Neural progenitor cell (in vitro differentiated cells): ENCODE measurements at regions not wholly inside any gene's neighbourhood (a gene's known extent, or its start where the extent isn't known, plus 50 kb on each side); places are given as distances from the start of the nearest gene placed in this dataset.

ENCODE experiments used
- DNase-seq: peaks from one replicate; pipeline ENCODE4 v3.0.0-alpha.2; 2016; ENCODE audit warnings: low spot score
- H2AFZ ChIP-seq: fragments of 200-600 bp; sonication (generic); replicated peaks from 2 replicates; pipeline ENCODE4 v1.6.1; 2016; ENCODE audit warnings: antibody characterized with exemption
- H3F3A ChIP-seq: fragments of 200-600 bp; sonication (generic); 2 replicates; pipeline ENCODE4 v1.6.1; 2016; ENCODE audit warnings: antibody characterized with exemption, low read depth
- H3K27ac ChIP-seq: fragments of 200-600 bp; sonication (generic); 2 replicates; pipeline ENCODE4 v1.5.1; 2016; ENCODE audit warnings: mild to moderate bottlenecking
- H3K27me3 ChIP-seq: fragments of 200-600 bp; sonication (generic); 2 replicates; pipeline ENCODE4 v1.6.1; 2016; ENCODE audit warnings: mild to moderate bottlenecking, moderate library complexity
- H3K36me3 ChIP-seq: fragments of 200-600 bp; sonication (generic); 2 replicates; pipeline ENCODE4 v1.5.1; 2016
- H3K4me1 ChIP-seq: fragments of 200-600 bp; sonication (generic); 2 replicates; pipeline ENCODE4 v1.6.1; 2016; ENCODE audit warnings: mixed run types
- H3K4me2 ChIP-seq: fragments of 200-600 bp; sonication (generic); 2 replicates; pipeline ENCODE4 v1.6.1; 2016
- H3K4me3 ChIP-seq: fragments of 200-600 bp; sonication (generic); 2 replicates; pipeline ENCODE4 v1.5.1; 2016
- H3K79me2 ChIP-seq: fragments of 200-600 bp; sonication (generic); 2 replicates; pipeline ENCODE4 v1.6.1; 2016; ENCODE audit warnings: low read depth
- H3K9ac ChIP-seq: fragments of 200-600 bp; sonication (generic); 2 replicates; pipeline ENCODE4 v1.6.1; 2016
- H3K9me3 ChIP-seq: fragments of 200-600 bp; sonication (generic); 2 replicates; pipeline ENCODE4 v1.5.1; 2016; ENCODE audit warnings: low read depth
- H4K20me1 ChIP-seq: fragments of 200-600 bp; sonication (generic); 2 replicates; pipeline ENCODE4 v1.6.1; 2016; ENCODE audit warnings: low read depth
- H3K27ac Mint-ChIP-seq: 3 replicates; pipeline ENCODE4 v1.8.0; 2021; ENCODE audit warnings: mixed read lengths
- H3K27me3 Mint-ChIP-seq: 2 replicates; pipeline ENCODE4 v1.8.0; 2022; ENCODE audit warnings: low read depth, mild to moderate bottlenecking, inconsistent platforms, moderate library complexity, mixed read lengths; ENCODE audit not compliant: insufficient read depth
- H3K36me3 Mint-ChIP-seq: 3 replicates; pipeline ENCODE4 v1.8.0; 2021; ENCODE audit warnings: mixed read lengths
- H3K4me1 Mint-ChIP-seq: 3 replicates; pipeline ENCODE4 v1.8.0; 2021; ENCODE audit warnings: mixed read lengths
- H3K4me3 Mint-ChIP-seq: 3 replicates; pipeline ENCODE4 v1.8.0; 2021; ENCODE audit warnings: mild to moderate bottlenecking, moderate library complexity, mixed read lengths
- H3K9me3 Mint-ChIP-seq: 3 replicates; pipeline ENCODE4 v1.8.0; 2020; ENCODE audit warnings: mixed read lengths
- CTCF ChIP-seq: fragments of 200-600 bp; sonication (generic); IDR thresholded peaks from 2 replicates; pipeline ENCODE4 v1.5.1; 2017; ENCODE audit warnings: antibody characterized with exemption, mild to moderate bottlenecking
- EZH2 ChIP-seq: fragments of 200-600 bp; sonication (generic); IDR thresholded peaks from 2 replicates; pipeline ENCODE4 v1.6.1; 2017; ENCODE audit warnings: antibody characterized with exemption, mild to moderate bottlenecking, moderate library complexity
- EZH2phosphoT487 ChIP-seq: fragments of 200-600 bp; sonication (generic); IDR thresholded peaks from 2 replicates; pipeline ENCODE4 v1.6.1; 2017; ENCODE audit warnings: antibody characterized with exemption

GRCh38 chr6:71045296-71045695 is 88.4 kb upstream of the B3GAT2 start:
- no peaks in the 10 kb centered on the region for H3K36me3 Mint-ChIP-seq
- H3K79me2 ChIP-seq: no peaks in the 10 kb centered on the region
- H3K4me3 ChIP-seq: no peak overlapping the region
- DNase-seq: no peak
- no peak overlapping the region for H3K27ac Mint-ChIP-seq
- no peaks in the 10 kb centered on the region for H3K27me3 Mint-ChIP-seq
- H3K9me3 Mint-ChIP-seq: peaks cover 2% of the 10 kb centered on the region
- no peaks in the 10 kb centered on the region for H3F3A ChIP-seq
- peaks cover 8% of the 10 kb centered on the region for H3K4me1 ChIP-seq
- H3K9me3 ChIP-seq: no peaks in the 10 kb centered on the region
- no peak overlapping the region for H3K27ac ChIP-seq
- peak overlapping the region; percentile 6 for H2AFZ ChIP-seq
- no peak overlapping the region for H3K4me3 Mint-ChIP-seq
- TF ChIP-seq CTCF (no peak), EZH2 (no peak)
- H3K9ac ChIP-seq: no peak overlapping the region
- H3K4me1 Mint-ChIP-seq: peaks cover 40% of the 10 kb centered on the region
- no peaks in the 10 kb centered on the region for H4K20me1 ChIP-seq
- no peak overlapping the region for H3K4me2 ChIP-seq
- no peaks in the 10 kb centered on the region for H3K27me3 ChIP-seq
- H3K36me3 ChIP-seq: no peaks in the 10 kb centered on the region

GRCh38 chr6:71047417-71047816 is 90.6 kb upstream of the B3GAT2 start:
- Mint-ChIP-seq H3K27ac (peak overlapping the region; percentile 64), H3K9me3 (peaks cover 2% of the 10 kb centered on the region), H3K36me3 (no peaks in the 10 kb centered on the region), H3K4me3 (no peak overlapping the region), H3K4me1 (peaks cover 35% of the 10 kb centered on the region), H3K27me3 (no peaks in the 10 kb centered on the region)
- no peak for TF ChIP-seq EZH2phosphoT487
- no peak for TF ChIP-seq CTCF
- TF ChIP-seq EZH2: no peak
- Histone ChIP-seq H3K79me2 (no peaks in the 10 kb centered on the region), H3K27ac (no peak overlapping the region), H3K4me3 (no peak overlapping the region), H3K9me3 (no peaks in the 10 kb centered on the region), H4K20me1 (no peaks in the 10 kb centered on the region), H3F3A (no peaks in the 10 kb centered on the region), H2AFZ (no peak overlapping the region), H3K36me3 (no peaks in the 10 kb centered on the region), H3K4me1 (peaks cover 3% of the 10 kb centered on the region), H3K27me3 (no peaks in the 10 kb centered on the region), H3K9ac (no peak overlapping the region), H3K4me2 (no peak overlapping the region)
- DNase-seq: no peak

GRCh38 chr6:71048320-71049164 is 91.7 kb upstream of the B3GAT2 start:
- H3K4me3 ChIP-seq: no peak overlapping the region
- Mint-ChIP-seq H3K27ac (no peak overlapping the region), H3K27me3 (no peaks in the 10 kb centered on the region), H3K36me3 (no peaks in the 10 kb centered on the region), H3K4me1 (peaks cover 33% of the 10 kb centered on the region), H3K4me3 (no peak overlapping the region), H3K9me3 (peaks cover 2% of the 10 kb centered on the region)
- no peak overlapping the region for H2AFZ ChIP-seq
- H3K4me2 ChIP-seq: no peak overlapping the region
- no peaks in the 10 kb centered on the region for H3F3A ChIP-seq
- peaks cover 3% of the 10 kb centered on the region for H3K4me1 ChIP-seq
- H4K20me1 ChIP-seq: no peaks in the 10 kb centered on the region
- H3K79me2 ChIP-seq: no peaks in the 10 kb centered on the region
- H3K9me3 ChIP-seq: no peaks in the 10 kb centered on the region
- no peak for DNase-seq
- no peak overlapping the region for H3K27ac ChIP-seq
- H3K27me3 ChIP-seq: no peaks in the 10 kb centered on the region
- TF ChIP-seq EZH2 (no peak), EZH2phosphoT487 (no peak), CTCF (no peak)
- H3K9ac ChIP-seq: no peak overlapping the region
- H3K36me3 ChIP-seq: no peaks in the 10 kb centered on the region
